ENCODE measurements at regions not wholly inside any gene's neighbourhood (a gene's known extent, or its start where the extent isn't known, plus 50 kb on each side); places are given as distances from the start of the nearest gene placed in this dataset.

DNA sequence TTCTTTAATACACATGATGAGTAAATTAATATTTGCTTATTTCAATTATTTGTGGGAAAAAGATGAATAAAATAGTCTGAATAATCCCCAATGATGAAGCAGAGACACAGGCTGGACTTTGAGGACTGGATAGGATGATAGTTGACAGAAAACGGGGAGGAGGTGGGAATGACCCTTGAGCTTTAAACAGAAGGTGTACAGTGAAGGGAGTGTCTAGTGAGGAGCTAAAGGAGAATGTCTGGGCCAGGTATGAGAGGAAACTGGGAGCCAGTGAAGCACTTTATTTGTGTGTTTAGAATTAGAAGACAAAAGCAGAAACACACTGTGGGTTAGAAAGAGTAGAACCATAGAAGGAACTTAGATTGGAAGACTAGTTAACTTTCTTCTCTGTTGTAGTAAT is 230.4 kb upstream of the CA10 start:
- no peak for TF ChIP-seq NCOR1 (IDR thresholded peaks at IDR 0.05; ENCODE audit: borderline replicate concordance, low read length)
- no peak for TF ChIP-seq ATF2 (CRISPR knock-in tag; IDR thresholded peaks at IDR 0.05)
- TF ChIP-seq, protein P1, sequence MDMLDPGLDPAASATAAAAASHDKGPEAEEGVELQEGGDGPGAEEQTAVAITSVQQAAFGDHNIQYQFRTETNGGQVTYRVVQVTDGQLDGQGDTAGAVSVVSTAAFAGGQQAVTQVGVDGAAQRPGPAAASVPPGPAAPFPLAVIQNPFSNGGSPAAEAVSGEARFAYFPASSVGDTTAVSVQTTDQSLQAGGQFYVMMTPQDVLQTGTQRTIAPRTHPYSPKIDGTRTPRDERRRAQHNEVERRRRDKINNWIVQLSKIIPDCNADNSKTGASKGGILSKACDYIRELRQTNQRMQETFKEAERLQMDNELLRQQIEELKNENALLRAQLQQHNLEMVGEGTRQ (IDR thresholded peaks at IDR 0.05; ENCODE audit: low read depth, low read length), result no peak
- TF ChIP-seq, protein P1 (CRISPR knock-in tag; IDR thresholded peaks at IDR 0.05; ENCODE audit: borderline replicate concordance), result no peak

All from HepG2 (cell line).